ENCODE measurements at regions not wholly inside any gene's neighbourhood (a gene's known extent, or its start where the extent isn't known, plus 50 kb on each side); places are given as distances from the start of the nearest gene placed in this dataset.

DNA sequence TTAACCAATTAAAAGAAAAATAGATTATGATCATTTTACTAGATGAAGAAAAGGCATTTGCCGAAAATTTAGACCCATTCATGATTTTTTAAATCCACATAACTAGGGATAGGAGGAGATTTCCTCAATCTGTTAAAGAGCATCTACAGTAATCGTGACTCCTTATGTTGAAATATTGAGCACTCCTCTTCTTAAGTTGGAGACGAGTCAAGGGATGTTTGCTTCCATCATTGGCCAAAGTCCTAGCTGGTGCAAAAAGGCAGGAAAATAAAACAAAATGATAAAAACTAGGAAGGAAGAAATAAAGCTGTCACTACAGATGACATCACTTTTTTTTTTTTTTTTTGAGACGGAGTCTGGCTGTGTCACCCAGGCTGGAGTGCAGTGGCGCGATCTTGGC is 245.6 kb upstream of the KAZN start:
- TF ChIP-seq, protein P1, sequence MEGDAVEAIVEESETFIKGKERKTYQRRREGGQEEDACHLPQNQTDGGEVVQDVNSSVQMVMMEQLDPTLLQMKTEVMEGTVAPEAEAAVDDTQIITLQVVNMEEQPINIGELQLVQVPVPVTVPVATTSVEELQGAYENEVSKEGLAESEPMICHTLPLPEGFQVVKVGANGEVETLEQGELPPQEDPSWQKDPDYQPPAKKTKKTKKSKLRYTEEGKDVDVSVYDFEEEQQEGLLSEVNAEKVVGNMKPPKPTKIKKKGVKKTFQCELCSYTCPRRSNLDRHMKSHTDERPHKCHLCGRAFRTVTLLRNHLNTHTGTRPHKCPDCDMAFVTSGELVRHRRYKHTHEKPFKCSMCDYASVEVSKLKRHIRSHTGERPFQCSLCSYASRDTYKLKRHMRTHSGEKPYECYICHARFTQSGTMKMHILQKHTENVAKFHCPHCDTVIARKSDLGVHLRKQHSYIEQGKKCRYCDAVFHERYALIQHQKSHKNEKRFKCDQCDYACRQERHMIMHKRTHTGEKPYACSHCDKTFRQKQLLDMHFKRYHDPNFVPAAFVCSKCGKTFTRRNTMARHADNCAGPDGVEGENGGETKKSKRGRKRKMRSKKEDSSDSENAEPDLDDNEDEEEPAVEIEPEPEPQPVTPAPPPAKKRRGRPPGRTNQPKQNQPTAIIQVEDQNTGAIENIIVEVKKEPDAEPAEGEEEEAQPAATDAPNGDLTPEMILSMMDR (IDR thresholded peaks at IDR 0.05; ENCODE audit: insufficient read depth, low read length): no peak
- TF ChIP-seq GABPA (IDR thresholded peaks at IDR 0.05; ENCODE audit: low read depth) (no peak), POLR2AphosphoS5 (IDR thresholded peaks at IDR 0.05; ENCODE audit: low read depth) (no peak)
- TF ChIP-seq, protein P2, sequence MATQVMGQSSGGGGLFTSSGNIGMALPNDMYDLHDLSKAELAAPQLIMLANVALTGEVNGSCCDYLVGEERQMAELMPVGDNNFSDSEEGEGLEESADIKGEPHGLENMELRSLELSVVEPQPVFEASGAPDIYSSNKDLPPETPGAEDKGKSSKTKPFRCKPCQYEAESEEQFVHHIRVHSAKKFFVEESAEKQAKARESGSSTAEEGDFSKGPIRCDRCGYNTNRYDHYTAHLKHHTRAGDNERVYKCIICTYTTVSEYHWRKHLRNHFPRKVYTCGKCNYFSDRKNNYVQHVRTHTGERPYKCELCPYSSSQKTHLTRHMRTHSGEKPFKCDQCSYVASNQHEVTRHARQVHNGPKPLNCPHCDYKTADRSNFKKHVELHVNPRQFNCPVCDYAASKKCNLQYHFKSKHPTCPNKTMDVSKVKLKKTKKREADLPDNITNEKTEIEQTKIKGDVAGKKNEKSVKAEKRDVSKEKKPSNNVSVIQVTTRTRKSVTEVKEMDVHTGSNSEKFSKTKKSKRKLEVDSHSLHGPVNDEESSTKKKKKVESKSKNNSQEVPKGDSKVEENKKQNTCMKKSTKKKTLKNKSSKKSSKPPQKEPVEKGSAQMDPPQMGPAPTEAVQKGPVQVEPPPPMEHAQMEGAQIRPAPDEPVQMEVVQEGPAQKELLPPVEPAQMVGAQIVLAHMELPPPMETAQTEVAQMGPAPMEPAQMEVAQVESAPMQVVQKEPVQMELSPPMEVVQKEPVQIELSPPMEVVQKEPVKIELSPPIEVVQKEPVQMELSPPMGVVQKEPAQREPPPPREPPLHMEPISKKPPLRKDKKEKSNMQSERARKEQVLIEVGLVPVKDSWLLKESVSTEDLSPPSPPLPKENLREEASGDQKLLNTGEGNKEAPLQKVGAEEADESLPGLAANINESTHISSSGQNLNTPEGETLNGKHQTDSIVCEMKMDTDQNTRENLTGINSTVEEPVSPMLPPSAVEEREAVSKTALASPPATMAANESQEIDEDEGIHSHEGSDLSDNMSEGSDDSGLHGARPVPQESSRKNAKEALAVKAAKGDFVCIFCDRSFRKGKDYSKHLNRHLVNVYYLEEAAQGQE (IDR thresholded peaks at IDR 0.05; ENCODE audit: insufficient replicate concordance, low read depth): no peak
